ENCODE measurements at regions not wholly inside any gene's neighbourhood (a gene's known extent, or its start where the extent isn't known, plus 50 kb on each side); places are given as distances from the start of the nearest gene placed in this dataset.
"Not testable (repeated sequence)": the region's sequence is repeated elsewhere in the genome, so short reads cannot be mapped to it uniquely, and the experiment has no call there.

DNA sequence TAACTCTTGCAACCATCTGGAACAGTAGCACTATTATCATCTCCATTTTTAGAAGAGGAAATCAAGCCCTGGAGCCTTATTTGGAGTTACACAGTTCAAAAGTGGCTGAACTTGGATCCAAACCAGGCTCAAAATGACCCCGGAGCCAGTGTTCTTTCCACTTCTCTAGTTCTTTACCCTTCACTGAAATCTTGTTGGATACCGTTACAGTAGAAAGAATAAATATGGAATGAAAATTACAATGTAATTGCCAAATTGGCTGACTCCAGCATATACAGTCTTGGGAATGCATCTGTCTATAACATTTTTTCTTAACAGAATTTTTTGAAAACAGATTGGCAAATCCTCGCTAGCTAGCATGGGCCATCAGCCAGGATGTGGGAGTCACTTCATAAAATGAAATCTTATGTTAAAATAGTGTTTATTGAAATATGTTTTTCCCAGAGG is 261.4 kb downstream of the CTH start:
- DNase-seq (ENCODE audit: low read depth), result no peak

DNA sequence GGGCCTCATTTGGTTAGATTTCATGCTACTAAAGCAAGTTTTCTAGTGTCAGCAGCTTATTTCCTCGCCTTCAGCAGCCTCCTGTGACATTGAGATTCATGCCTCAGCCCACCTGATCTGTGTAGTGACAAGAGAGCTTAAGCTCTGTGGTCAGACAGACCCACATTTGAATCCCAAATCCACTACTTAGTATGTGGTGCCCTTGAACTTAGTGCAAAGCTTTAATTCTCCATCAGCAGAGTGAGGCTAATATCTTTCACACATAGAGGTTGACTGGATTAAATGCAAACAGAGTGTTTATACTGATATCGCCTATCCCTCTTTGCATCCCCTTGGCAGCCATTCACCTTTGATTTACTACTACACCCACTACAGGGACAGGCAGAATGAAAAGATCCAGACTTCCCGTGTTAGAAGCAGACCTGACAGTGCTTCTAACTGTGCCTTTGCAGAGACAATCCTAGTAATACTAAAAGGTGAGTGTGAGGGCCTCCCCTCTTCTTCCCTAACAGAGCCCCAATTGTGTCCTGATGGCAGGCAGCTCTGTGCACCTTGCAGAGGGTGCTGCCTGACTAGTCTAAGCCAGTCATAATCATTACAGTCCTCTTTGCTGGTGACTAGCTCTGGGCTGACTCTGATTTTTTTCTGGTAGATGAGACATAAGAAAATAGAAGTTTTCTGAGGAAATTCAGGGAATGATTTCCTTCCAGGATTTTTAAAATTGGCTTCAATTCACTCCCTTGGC is 264.0 kb downstream of the CTH start:
- no peak for DNase-seq (ENCODE audit: low read depth)

DNA sequence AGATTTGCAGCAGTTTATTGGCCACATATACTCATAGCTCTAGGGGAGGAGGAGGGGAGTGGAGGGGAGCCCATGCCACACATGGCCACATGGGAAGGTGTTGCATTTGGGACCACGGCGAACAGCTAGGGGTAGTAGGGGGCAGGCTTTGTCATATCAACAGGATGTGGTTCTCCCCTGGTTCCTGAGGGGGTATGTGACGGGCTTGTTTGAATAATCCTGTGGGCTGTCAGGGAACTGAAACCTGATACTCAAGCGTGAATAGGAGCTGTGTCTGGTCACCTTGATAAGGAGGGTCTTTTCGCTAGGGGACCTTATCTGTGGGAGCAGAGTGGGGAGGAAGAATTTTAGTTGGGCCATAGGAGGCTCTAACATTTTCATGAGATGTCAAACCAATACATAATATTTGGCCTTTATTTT is 264.7 kb downstream of the CTH start:
- no peak for DNase-seq (ENCODE audit: low read depth)

DNA sequence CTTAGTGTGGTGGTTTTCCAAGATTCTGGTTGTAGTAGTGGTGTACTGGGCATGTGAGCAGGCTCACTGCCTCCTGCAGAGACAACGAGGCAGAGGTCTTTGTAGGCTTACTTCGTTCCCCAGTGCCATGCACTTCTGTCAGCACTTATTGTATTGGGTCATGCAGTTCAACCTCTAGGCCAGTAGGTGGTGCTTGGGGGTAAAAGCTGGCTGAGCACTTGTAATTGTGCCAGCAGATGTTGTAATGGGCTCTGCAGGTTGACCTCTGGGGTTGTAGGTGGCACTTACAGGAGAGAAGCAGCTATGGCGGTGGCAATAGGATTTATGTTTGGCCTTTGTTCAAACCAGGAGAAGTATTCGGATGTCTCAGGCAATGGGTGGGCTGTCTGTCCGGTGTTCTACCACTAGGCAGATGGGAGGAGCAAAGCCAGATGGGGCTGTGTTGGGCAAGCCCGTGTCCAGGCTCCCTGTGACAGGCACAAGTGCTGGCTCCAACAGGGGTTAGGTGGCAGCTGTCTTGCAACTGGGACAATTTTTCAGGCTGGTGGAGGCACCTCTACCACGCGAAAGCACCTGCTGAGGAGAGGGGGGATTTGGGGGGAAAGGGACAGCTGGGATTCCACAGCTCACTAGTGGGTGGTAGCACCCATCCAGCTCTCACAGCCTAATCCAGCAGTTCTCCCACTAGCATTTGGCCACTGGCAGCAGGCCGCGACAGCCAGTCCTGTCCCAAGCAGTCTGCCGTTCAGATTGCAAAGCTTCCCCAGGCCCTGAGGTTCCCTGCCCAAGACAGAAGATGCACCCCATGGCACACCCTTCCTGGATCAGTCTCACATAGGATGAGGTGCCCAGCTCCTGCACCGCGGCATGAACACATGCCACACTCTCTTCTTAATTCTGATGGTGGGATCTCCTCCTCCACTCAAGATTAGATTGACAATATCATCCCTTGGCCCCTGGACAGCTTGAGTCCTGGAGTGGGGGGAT is 274.5 kb downstream of the CTH start:
- peak; percentile 57 for DNase-seq (ENCODE audit: low read depth)

DNA sequence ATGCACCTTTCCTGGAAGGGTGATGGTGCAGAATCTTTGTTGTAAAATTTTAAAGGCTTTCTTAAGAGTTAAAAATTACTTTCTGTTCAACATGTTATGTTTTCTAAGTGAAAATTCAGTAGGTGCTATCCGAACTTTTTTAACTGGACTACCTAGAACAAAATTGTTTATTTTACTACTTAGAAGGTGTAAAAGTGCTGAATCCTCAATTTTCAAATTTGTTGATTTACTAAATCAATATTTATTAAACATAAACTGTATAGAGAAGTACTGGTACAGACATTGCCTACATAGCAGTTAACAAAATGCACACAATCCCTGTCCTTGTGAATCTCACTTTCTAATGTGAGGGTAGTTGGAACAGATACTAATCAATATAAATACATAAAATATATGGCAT is 277.5 kb downstream of the CTH start:
- DNase-seq (ENCODE audit: low read depth), result no peak

DNA sequence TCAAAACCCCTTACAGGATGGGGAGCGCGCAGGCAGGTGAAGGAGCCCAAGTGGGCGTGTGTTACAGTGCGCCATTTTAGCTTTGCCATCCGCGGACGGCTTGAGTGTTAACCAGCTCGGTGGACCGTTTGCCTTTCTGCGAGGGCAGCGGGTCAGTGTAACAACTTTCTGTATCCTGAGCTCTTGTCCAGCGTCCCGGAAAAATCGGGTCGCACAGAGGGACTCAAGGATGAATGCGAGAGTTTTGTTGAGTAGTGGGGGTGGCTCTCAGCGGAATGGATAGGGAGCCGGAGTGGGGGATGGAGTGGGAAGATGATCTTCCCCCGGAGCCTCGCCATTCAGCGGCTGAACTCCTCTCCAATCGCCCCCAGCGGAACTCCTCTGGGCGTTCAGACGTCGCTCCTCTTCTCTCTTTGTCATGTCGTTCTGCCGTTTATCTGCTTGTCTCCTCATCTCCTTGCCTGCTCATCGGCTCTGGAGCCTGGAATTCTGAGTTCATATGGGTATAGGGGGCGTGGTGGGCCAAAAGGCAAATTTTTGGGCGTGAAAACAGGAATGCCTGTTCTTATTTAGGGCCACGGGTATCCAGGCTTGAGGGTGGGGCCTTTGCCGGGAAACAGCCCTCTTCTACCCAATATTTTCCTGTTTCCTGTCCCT is 295.4 kb downstream of the CTH start:
- no peak for DNase-seq (ENCODE audit: low read depth)

DNA sequence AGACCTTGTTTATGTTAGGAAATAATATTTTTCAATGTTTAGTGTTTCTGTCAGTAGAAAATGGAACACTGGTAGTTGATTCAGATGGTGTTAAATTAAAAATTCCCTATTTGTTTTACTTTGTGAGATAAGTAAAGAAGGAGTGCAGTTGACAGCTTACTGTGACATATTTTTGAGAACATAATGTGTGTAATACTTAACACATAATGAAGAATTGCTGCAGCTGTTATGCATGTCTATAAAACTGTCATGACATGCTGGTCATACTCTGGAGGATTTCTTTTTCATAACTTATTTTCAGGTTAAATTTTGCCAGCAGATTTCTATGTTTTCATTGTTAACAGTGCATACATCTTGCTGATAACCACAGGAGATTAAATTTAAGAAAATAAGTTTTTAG is 296.1 kb downstream of the CTH start:
- no peak for DNase-seq (ENCODE audit: low read depth)

DNA sequence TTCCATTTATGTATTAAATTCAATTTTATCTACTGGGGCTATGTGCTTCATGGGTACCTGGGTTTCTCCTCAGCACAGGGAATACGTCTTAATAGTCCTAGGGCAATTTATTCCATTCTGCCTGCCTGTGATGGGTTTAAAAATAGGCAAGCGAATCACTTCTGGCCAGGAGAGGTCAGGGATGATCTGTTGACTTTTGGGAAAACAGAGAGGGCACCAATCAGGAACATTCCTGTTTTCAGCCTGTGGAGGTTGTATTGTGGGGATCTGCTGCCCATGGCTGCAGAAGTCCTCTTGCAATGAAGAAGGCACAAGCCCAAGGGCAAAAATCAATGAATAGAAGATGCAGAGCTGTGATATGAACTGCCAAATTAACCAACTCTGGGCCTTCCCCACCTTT is 303.1 kb downstream of the CTH start:
- DNase-seq (ENCODE audit: low read depth), result no peak

DNA sequence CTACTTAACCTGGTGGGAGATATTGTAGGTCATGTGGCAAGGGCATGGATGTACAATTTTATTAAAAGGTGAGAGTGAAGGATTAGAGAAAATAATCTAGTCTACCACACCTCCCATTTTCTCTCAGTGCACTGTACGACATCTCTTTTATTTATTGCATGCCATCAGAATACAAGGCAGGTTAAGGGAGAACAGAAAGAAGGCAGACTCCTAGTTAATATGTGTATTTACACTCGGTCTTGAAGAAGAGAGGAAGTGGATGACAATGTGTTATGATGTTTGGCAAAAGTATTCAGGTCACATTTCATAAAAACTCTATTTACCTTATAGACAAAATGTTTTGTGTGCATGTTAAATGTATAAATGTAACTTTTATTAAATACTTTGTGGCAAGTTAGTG is 306.1 kb downstream of the CTH start:
- no peak for DNase-seq (ENCODE audit: low read depth)

DNA sequence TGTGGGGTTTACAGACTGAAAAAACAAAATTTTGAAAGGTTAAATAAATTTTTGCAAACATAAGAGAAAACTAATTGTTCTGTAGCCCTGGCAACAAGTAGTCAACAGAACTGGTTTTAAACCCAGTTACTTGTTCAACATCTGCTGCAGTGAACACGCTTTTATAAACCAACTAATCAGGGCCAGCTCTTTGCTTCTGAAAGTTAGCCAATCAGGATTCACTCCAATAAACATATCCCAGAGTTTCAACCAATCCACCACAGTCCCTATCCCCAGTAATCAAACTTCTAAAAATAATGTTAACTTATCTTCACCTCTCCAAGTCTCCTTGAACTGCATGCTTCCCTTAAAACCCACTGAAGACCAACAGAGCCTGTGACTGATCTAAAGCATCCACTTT is 306.6 kb downstream of the CTH start:
- DNase-seq (ENCODE audit: low read depth), result no peak

DNA sequence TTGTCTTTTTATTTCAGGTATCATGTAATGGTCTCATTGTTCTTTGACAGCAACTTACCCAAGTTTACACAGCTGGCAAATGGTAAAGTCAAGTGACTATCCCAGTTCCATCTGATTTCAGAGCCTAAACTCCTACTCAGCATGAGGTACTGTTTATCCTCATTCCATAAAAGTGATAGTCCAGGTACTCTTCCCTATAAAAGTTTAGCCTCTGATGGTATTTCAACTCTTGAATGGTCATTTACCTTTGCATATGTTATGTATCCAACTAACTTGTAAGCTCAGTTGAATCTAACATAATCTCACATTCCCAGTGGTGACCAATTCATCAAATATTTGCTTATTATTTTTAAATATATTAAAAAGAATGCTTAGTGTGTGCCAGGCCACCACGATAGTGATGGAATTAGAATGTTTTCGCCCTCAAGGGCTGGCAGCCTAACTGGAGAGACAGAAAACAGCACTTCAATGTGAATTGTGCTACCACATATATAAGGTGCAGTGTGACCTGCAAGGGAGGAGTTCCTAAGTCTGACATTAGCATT is 307.1 kb downstream of the CTH start:
- DNase-seq (ENCODE audit: low read depth), result no peak

DNA sequence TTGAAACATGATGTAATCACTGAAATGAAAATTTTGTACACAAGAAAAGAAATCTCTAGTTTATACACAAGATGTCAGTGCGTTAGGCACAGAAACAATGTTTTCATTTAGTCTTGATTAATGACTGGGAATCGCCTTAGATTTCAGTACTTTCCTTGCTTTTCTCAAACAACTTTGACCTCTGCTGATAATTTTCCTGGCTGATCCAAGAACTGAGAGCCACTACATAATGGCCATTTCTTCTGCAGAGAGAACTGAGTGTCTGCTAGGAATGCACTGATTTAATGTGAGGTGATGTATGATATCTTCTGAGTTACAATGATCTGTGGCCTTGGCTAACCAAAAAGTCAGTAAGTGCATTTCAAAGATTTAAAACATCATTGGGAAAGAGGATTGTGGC is 308.1 kb downstream of the CTH start:
- no peak for DNase-seq (ENCODE audit: low read depth)

DNA sequence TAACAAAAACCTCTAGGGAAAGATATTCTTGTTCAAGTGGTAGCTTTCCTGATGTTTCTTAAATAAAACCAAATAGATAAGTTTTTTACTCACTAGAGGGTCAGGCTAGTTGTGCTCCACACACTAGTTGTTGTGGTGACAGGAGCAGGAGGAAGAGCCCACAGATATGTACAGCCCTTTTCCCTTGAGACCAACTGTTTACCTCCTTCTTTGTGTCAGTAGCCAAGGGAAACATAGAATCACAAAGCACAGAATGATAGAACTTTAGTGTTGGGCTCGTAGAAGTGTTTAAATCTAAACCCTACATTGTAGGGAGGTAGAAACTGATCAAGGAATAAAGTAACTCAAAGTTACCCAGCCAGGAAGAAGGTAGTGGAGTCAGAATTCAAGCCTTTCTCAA is 309.0 kb downstream of the CTH start:
- no peak for DNase-seq (ENCODE audit: low read depth)

DNA sequence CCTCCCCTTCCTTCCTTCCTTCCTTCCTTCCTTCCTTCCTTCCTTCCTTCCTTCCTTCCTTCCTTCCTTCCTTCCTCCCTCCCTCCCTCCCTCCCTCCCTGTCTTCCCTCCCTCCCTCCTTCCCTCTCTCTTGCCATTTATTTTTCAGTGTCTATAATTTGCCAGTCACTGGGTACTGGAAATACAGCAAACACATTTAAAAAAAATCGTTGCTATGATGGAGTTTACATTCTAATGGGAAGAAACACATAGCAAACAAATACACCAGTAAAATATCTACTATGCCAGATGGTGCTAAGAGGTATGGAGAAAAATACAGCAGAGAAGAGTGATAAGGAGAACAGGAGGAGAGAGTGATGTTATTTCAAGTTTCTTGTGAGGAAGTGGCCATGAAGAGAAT is 309.5 kb downstream of the CTH start:
- DNase-seq (ENCODE audit: low read depth), result no peak

DNA sequence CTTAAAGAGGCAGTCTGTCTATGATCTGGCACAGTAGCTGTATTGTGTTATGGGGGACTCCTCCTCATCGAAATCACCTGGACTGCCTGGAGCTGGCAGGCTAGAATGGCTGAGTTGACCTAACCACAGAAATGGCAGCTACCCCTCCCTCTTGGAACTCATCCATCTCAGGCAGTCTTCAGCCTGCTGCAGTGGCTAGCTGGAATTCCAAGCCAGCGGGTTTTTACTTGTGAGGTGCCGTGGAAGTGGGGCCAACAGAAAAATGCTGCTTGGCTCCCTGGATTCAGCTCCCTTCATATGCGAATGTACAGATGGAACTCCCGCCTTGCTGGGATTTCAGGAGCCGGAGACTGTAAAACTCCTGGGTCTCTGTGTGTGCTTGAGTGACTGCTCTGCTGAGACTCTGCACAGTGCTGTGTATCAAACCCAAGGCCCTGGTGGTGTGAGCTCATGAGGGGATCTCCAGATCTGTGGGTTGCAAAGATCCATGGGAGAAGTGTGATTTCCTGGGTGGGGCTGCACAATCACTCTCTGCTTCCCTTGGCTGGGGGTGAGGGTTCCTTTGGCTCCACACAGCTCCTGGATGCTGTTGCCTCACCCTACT is 316.9 kb downstream of the CTH start:
- DNase-seq (ENCODE audit: low read depth), result no peak

DNA sequence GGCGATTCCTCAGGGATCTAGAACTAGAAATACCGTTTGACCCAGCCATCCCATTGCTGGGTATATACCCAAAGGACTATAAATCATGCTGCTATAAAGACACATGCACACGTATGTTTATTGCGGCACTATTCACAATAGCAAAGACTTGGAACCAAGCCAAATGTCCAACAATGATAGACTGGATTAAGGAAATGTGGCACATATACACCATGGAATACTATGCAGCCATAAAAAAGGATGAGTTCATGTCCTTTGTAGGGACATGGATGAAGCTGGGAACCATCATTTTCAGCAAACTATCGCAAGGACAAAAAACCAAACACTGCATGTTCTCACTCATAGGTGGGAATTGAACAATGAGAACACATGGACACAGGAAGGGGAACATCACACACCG is 311.1 kb downstream of the PTGER3 start:
- not testable (repeated sequence) for DNase-seq (ENCODE audit: low read depth)

DNA sequence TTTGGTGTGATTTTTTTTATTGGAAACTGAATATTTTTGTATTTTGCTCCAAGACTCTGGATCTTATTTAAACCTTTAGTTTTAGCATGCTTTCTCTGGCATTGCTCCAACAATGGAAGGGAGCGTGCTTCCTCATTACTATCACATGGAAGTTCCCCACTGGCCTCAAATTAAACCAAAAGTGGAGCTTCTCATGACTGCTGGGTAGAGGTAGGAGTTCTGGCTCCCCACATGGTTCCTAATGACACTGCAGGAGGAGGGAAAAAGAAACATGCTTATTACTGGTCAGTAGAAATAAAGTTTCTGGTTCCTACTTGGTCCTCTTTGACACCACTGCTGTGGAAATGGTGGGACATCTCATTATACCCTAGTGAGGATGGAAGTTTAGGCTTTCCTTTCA is 310.5 kb downstream of the PTGER3 start:
- DNase-seq (ENCODE audit: low read depth), result no peak

DNA sequence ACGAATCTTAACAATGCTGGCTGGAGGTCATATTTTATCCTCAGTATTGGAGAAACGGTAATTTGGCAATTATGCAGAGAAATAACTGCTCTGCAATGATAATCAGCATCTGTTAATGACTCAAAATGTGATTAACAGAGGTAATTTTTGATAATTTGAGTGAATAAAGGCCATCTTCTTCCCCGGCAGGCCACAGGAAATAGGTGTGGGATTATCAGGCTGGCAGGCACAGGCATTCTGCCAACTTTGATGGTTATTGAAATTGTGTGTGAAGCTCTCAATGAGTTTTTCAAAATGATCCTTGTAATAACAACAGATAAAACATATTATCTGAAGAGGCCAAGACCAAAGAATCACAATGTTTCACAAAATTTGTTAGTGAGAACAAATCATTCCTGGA is 309.0 kb downstream of the PTGER3 start:
- DNase-seq (ENCODE audit: low read depth), result no peak

DNA sequence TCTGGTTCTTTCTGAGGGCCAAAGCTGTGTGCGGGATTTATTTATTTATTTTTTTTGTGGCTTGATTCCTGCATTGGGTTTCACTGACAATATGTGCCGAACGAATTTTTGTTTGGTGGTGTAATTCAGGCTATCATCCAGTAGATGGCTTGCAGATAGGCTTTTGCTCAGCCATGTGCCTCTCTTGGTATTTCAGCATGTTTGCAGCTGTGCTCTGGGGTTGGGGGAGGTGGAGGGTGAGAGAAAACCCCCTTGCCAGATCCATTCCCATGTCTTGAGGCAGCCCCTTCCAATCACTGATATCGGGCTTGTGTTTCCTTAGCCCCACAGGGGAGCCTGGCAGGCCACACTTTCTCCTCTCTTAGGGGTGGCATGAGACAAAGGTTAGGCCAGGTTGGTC is 302.4 kb downstream of the PTGER3 start:
- DNase-seq (ENCODE audit: low read depth), result no peak

DNA sequence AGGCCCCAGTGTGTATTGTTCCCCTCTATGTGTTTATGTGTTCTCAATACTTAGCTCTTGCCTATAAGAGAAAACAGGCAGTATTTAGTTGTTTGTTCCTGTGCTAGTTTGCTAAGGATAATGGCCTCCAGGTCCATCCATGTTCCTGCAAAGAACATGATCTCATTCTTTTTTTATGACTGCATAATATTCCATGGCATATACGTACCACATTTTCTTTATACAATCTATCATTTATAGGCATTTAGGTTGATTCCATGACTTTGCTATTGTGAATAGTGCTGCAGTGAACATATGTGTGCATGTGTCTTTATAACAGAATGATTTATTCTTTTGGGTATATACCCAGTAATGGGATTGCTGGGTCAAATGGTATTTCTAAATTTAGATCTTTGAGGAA is 301.6 kb downstream of the PTGER3 start:
- DNase-seq (ENCODE audit: low read depth), result not testable (repeated sequence)

DNA sequence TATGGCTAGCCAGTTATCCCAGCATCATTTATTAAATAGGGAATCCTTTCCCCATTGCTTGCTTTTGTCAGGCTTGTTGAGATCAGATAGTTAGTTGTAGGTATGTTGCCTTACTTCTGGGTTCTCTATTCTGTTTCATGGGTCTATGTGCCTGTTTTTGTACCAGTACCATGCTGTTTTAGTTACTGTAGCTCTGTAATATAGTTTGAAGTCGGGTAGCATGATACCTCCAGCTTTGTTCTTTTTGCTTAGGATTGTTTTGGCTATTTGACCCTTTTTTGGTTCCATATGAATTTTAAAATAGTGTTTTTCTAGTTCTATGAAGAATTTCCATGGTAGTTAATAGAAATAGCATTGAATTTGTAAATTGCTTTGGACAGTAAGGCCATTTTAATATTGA is 300.5 kb downstream of the PTGER3 start:
- DNase-seq (ENCODE audit: low read depth), result not testable (repeated sequence)

Data from fibroblast of the conjunctiva (primary cell).